ENCODE measurements at regions not wholly inside any gene's neighbourhood (a gene's known extent, or its start where the extent isn't known, plus 50 kb on each side); places are given as distances from the start of the nearest gene placed in this dataset.
A peak's percentile ranks its signal among the peaks of the same experiment; 100 is the strongest.

- peaks cover 0 to 9% of the 10 kb centered on the region in 2 donors for H3K4me1 ChIP-seq (ENCODE audit: control insufficient read depth in 1 of 2, low read depth in 2 of 2)
- peaks cover 28% of the 10 kb centered on the region for H3K36me3 ChIP-seq
- DNase-seq (ENCODE audit: low spot score) (peak; percentile 22), ATAC-seq (ENCODE audit: insufficient number of reproducible peaks, low FRiP score, low read depth) (peak; percentile 83)
- H3K27ac ChIP-seq: no peak overlapping the region
- peak; percentile 82 for TF ChIP-seq CTCF (IDR thresholded peaks at IDR 0.05)
- no peak overlapping the region for H3K4me3 ChIP-seq
- H3K9me3 ChIP-seq: no peaks in the 10 kb centered on the region
- no peaks in the 10 kb centered on the region for H3K27me3 ChIP-seq (replicated peaks; ENCODE audit: insufficient read depth)
Observed at GRCh38 chr14:95442633-95443021, 73.8 kb downstream of the SYNE3 start.

GRCh38 chr14:95442016-95442632 is 74.3 kb downstream of the SYNE3 start:
- no peak overlapping the region for H3K4me3 ChIP-seq
- H3K9me3 ChIP-seq: no peaks in the 10 kb centered on the region
- DNase-seq (ENCODE audit: low spot score) (no peak), ATAC-seq (ENCODE audit: insufficient number of reproducible peaks, low FRiP score, low read depth) (no peak)
- H3K4me1 ChIP-seq (ENCODE audit: control insufficient read depth in 1 of 2, low read depth in 2 of 2): peaks cover 0 to 9% of the 10 kb centered on the region in 2 donors
- TF ChIP-seq CTCF (IDR thresholded peaks at IDR 0.05): no peak
- no peaks in the 10 kb centered on the region for H3K27me3 ChIP-seq (replicated peaks; ENCODE audit: insufficient read depth)
- H3K27ac ChIP-seq: no peak overlapping the region
- H3K36me3 ChIP-seq: peaks cover 28% of the 10 kb centered on the region

GRCh38 chr14:95440951-95441350 is 75.5 kb downstream of the SYNE3 start:
- Histone ChIP-seq H3K36me3 (peaks cover 31% of the 10 kb centered on the region), H3K4me1 (ENCODE audit: control insufficient read depth in 1 of 2, low read depth in 2 of 2) (peaks cover 0 to 9% of the 10 kb centered on the region in 2 donors), H3K27me3 (replicated peaks; ENCODE audit: insufficient read depth) (no peaks in the 10 kb centered on the region), H3K27ac (no peak overlapping the region), H3K9me3 (no peaks in the 10 kb centered on the region), H3K4me3 (no peak overlapping the region)
- no peak for ATAC-seq (ENCODE audit: insufficient number of reproducible peaks, low FRiP score, low read depth)
- no peak for TF ChIP-seq CTCF (IDR thresholded peaks at IDR 0.05)
- no peak for DNase-seq (ENCODE audit: low spot score)

- no peak for TF ChIP-seq CTCF (IDR thresholded peaks at IDR 0.05)
- Histone ChIP-seq H3K36me3 (peaks cover 34% of the 10 kb centered on the region), H3K4me3 (no peak overlapping the region), H3K27ac (no peak overlapping the region), H3K9me3 (no peaks in the 10 kb centered on the region), H3K4me1 (ENCODE audit: control insufficient read depth in 1 of 2, low read depth in 2 of 2) (peaks cover 0 to 9% of the 10 kb centered on the region in 2 donors), H3K27me3 (replicated peaks; ENCODE audit: insufficient read depth) (no peaks in the 10 kb centered on the region)
- ATAC-seq (ENCODE audit: insufficient number of reproducible peaks, low FRiP score, low read depth): no peak
- no peak for DNase-seq (ENCODE audit: low spot score)
Observed at GRCh38 chr14:95440496-95440895, 76.0 kb downstream of the SYNE3 start.

- TF ChIP-seq CTCF (IDR thresholded peaks at IDR 0.05): no peak
- DNase-seq (ENCODE audit: low spot score) (no peak), ATAC-seq (ENCODE audit: insufficient number of reproducible peaks, low FRiP score, low read depth) (no peak)
- peaks cover 0 to 9% of the 10 kb centered on the region in 2 donors for H3K4me1 ChIP-seq (ENCODE audit: control insufficient read depth in 1 of 2, low read depth in 2 of 2)
- H3K4me3 ChIP-seq: no peak overlapping the region
- H3K27ac ChIP-seq: no peak overlapping the region
- H3K9me3 ChIP-seq: no peaks in the 10 kb centered on the region
- H3K36me3 ChIP-seq: peaks cover 31% of the 10 kb centered on the region
- no peaks in the 10 kb centered on the region for H3K27me3 ChIP-seq (replicated peaks; ENCODE audit: insufficient read depth)
Observed at GRCh38 chr14:95439881-95440280, 76.6 kb downstream of the SYNE3 start.

All from thoracic aorta (tissue), 2 donors.